HG03520 (cell line): ENCODE measurements at regions not wholly inside any gene's neighbourhood (a gene's known extent, or its start where the extent isn't known, plus 50 kb on each side); places are given as distances from the start of the nearest gene placed in this dataset.
"Not testable (repeated sequence)": the region's sequence is repeated elsewhere in the genome, so short reads cannot be mapped to it uniquely, and the experiment has no call there.

Experiments used
- ATAC-seq: cut with Tn5 transposase; IDR thresholded peaks from one replicate; pipeline ENCODE4 v1.9.1; 2021; ENCODE audit warnings: mild to moderate bottlenecking, moderate library complexity; ENCODE audit not compliant: unreplicated experiment

GRCh38 chr16:33710696-33711087 is 251.3 kb downstream of the TP53TG3F start:
- ATAC-seq: not testable (repeated sequence)

GRCh38 chr16:33711616-33712015 is 252.2 kb downstream of the TP53TG3F start:
- ATAC-seq: not testable (repeated sequence)

- ATAC-seq: not testable (repeated sequence)
Measured at GRCh38 chr16:33712308-33712707, 252.9 kb downstream of the TP53TG3F start.

GRCh38 chr16:33712851-33713709 is 253.7 kb downstream of the TP53TG3F start:
- not testable (repeated sequence) for ATAC-seq

- ATAC-seq: not testable (repeated sequence)
Measured at GRCh38 chr16:33713710-33714538, 254.5 kb downstream of the TP53TG3F start.

- not testable (repeated sequence) for ATAC-seq
Measured at GRCh38 chr16:33731167-33731566, 271.8 kb downstream of the TP53TG3F start.

- not testable (repeated sequence) for ATAC-seq
Measured at GRCh38 chr16:33734650-33735049, 275.2 kb downstream of the TP53TG3F start.

GRCh38 chr16:33766869-33767765 is 307.7 kb downstream of the TP53TG3F start:
- not testable (repeated sequence) for ATAC-seq

- ATAC-seq: not testable (repeated sequence)
Measured at GRCh38 chr16:33768710-33769109, 309.3 kb downstream of the TP53TG3F start.

- ATAC-seq: not testable (repeated sequence)
Measured at GRCh38 chr16:33769180-33769846, 309.9 kb downstream of the TP53TG3F start.

GRCh38 chr16:33770478-33770877 is 311.1 kb downstream of the TP53TG3F start:
- ATAC-seq: not testable (repeated sequence)

- not testable (repeated sequence) for ATAC-seq
Measured at GRCh38 chr16:33771211-33771610, 311.8 kb downstream of the TP53TG3F start.

GRCh38 chr16:33773966-33774365 is 314.6 kb downstream of the TP53TG3F start:
- not testable (repeated sequence) for ATAC-seq

- not testable (repeated sequence) for ATAC-seq
Measured at GRCh38 chr16:33774724-33775123, 315.3 kb downstream of the TP53TG3F start.

- not testable (repeated sequence) for ATAC-seq
Measured at GRCh38 chr16:33816328-33816944, 357.0 kb downstream of the TP53TG3F start.

GRCh38 chr16:33824736-33825135 is 365.3 kb downstream of the TP53TG3F start:
- ATAC-seq: not testable (repeated sequence)

GRCh38 chr16:33827522-33827921 is 368.1 kb downstream of the TP53TG3F start:
- ATAC-seq: not testable (repeated sequence)

GRCh38 chr16:33839157-33839556 is 379.7 kb downstream of the TP53TG3F start:
- ATAC-seq: not testable (repeated sequence)

- ATAC-seq: not testable (repeated sequence)
Measured at GRCh38 chr16:33844533-33844932, 385.1 kb downstream of the TP53TG3F start.
